Neural crest cell (in vitro differentiated cells): ENCODE measurements at regions not wholly inside any gene's neighbourhood (a gene's known extent, or its start where the extent isn't known, plus 50 kb on each side); places are given as distances from the start of the nearest gene placed in this dataset.
A peak's percentile ranks its signal among the peaks of the same experiment; 100 is the strongest.
"Not testable (repeated sequence)": the region's sequence is repeated elsewhere in the genome, so short reads cannot be mapped to it uniquely, and the experiment has no call there.

Source experiments
- DNase-seq: peaks from one replicate; pipeline ENCODE4 v3.0.0; 2021; ENCODE audit warnings: low read depth, mixed read lengths, low spot score
- H3K27ac Mint-ChIP-seq: one replicate; pipeline ENCODE4 v1.8.0; 2021; ENCODE audit warnings: mild to moderate bottlenecking, mixed read lengths; ENCODE audit not compliant: unreplicated experiment
- H3K27me3 Mint-ChIP-seq: 2 replicates; pipeline ENCODE4 v1.8.0; 2021; ENCODE audit warnings: low read depth, mild to moderate bottlenecking, mixed read lengths
- H3K36me3 Mint-ChIP-seq: 2 replicates; pipeline ENCODE4 v1.8.0; 2021; ENCODE audit warnings: low read depth, mild to moderate bottlenecking, mixed read lengths
- H3K4me1 Mint-ChIP-seq: 2 replicates; pipeline ENCODE4 v1.8.0; 2021; ENCODE audit warnings: mixed read lengths
- H3K4me3 Mint-ChIP-seq: one replicate; pipeline ENCODE4 v1.8.0; 2021; ENCODE audit warnings: mild to moderate bottlenecking, mixed read lengths
- H3K9me3 Mint-ChIP-seq: 2 replicates; pipeline ENCODE4 v1.8.0; 2021; ENCODE audit warnings: mixed read lengths
- CTCF ChIP-seq: fragments of 200-600 bp; sonication (generic); conservative IDR thresholded peaks from 2 replicates; pipeline ENCODE4 v1.5.0; 2021; ENCODE audit warnings: antibody characterized with exemption, mild to moderate bottlenecking

DNA sequence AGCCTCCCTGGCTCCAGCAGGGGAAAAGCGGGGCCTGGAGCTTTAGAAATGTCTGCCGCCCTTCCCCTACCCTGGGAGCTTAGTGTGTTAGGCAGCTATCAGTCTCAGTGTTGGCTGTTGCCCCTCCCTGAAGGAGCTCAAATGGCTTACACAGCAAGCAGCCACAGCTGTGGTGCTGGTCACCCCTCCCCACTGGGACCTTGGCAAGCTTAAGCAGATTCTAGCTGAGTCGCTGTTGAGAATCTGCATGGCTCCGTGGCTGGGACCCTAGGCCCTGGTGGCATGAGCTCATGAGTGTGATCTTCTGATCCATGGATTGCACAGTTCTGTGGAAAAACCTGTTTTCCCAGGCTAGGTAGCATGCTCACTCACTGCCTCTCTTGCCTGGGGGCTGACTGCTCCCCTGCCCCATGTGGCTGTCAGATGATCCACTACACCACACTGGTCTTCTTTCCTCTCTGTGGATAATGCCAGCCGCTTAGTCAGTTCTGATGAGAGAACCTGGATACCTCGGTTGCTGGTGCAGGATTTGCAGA lies 714.0 kb downstream of the MAFB start:
- H3K4me1 Mint-ChIP-seq = no peaks in the 10 kb centered on the region

GRCh38 chr20:39968495-39968894 lies 720.5 kb downstream of the MAFB start:
- Mint-ChIP-seq H3K27me3 (no peaks in the 10 kb centered on the region), H3K27ac (no peak overlapping the region), H3K36me3 (peaks cover 7% of the 10 kb centered on the region), H3K9me3 (peaks cover 20% of the 10 kb centered on the region), H3K4me1 (no peaks in the 10 kb centered on the region), H3K4me3 (no peak overlapping the region)
- TF ChIP-seq CTCF = no peak
- DNase-seq = no peak

More for the DNA sequence above, 714.0 kb downstream of the MAFB start:
- Mint-ChIP-seq H3K36me3 (peaks cover 10% of the 10 kb centered on the region), H3K27me3 (peaks cover 3% of the 10 kb centered on the region), H3K27ac (no peak overlapping the region), H3K9me3 (peaks cover 25% of the 10 kb centered on the region), H3K4me3 (no peak overlapping the region)
- TF ChIP-seq CTCF = no peak
- DNase-seq = no peak

GRCh38 chr20:39967806-39968205 lies 721.2 kb downstream of the MAFB start:
- no peak overlapping the region for H3K4me3 Mint-ChIP-seq
- peaks cover 7% of the 10 kb centered on the region for H3K36me3 Mint-ChIP-seq
- no peak for DNase-seq
- no peaks in the 10 kb centered on the region for H3K4me1 Mint-ChIP-seq
- no peak for TF ChIP-seq CTCF
- H3K27me3 Mint-ChIP-seq = no peaks in the 10 kb centered on the region
- peaks cover 19% of the 10 kb centered on the region for H3K9me3 Mint-ChIP-seq
- no peak overlapping the region for H3K27ac Mint-ChIP-seq

GRCh38 chr20:39961637-39962244 lies 727.3 kb downstream of the MAFB start:
- no peak for DNase-seq
- H3K27me3 Mint-ChIP-seq = no peaks in the 10 kb centered on the region
- H3K27ac Mint-ChIP-seq = peak overlapping the region; percentile 75
- no peaks in the 10 kb centered on the region for H3K9me3 Mint-ChIP-seq
- TF ChIP-seq CTCF = no peak
- H3K4me1 Mint-ChIP-seq = peaks cover 5% of the 10 kb centered on the region
- no peak overlapping the region for H3K4me3 Mint-ChIP-seq
- no peaks in the 10 kb centered on the region for H3K36me3 Mint-ChIP-seq

DNA sequence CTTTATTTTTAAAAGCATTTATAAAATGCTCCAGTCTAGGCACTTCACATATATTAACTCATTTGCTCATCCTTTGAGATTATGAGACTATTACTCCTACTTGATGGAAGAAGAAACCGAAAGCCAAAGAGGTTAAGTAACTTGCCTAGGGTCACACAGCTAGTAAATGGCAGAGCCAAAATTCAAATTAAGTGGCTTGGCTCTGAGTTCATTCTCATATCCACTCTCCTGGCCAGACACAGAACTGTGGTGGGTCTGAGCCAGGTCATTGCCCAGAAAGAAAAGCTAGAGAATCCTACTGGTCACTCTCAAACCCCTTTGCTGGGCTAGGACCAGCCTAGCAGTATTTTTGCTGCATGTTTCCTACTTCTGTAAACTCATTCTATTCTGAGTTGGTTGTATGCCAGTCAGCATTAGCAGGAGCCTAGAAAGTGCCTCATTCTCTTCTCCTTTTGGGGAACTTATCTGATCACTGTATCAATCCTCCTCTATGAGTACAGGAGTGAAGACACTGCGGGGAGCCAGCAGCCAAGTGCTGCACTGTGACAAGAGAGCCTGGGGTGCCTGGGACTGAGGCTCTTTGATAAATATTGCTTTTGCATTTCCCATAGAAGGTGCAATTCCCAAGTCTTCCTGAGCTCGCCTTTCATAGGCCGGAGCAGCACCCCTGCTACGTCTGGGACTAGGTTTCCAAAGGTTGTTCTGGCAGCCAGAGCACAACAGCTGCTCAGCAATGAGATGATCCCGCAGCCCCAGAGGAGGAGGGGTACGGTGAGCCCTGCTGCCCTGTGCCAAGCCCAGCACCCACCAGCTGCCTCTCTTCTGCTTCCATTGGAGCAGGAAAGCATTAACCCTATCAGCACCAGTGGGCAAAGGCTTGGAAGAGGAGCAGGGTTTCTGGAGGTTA lies 728.3 kb downstream of the MAFB start:
- DNase-seq = no peak
- no peaks in the 10 kb centered on the region for H3K27me3 Mint-ChIP-seq
- H3K4me1 Mint-ChIP-seq = peaks cover 5% of the 10 kb centered on the region
- H3K27ac Mint-ChIP-seq = no peak overlapping the region
- TF ChIP-seq CTCF = no peak
- H3K9me3 Mint-ChIP-seq = no peaks in the 10 kb centered on the region
- no peaks in the 10 kb centered on the region for H3K36me3 Mint-ChIP-seq
- H3K4me3 Mint-ChIP-seq = no peak overlapping the region

DNA sequence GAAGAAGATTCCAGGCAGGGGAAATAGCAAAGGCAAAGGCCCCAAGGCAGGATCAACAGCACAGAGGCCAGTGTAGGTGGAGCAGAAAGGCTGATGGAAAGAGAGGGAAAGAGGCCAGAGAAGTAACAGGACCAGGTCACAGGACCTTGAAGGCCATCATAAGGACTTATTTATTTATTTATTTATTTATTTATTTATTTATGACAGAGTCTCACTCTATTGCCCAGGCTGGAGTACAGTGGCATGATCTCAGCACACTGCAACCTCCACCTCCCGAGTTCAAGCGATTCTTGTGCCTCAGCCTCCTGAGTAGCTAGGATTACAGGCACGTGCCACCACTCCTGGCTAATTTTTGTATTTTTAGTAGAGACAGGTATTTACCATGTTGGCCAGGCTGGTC lies 731.1 kb downstream of the MAFB start:
- H3K9me3 Mint-ChIP-seq = not testable (repeated sequence)

More for the DNA sequence above, 731.1 kb downstream of the MAFB start:
- H3K27ac Mint-ChIP-seq, DNase-seq, H3K27me3 Mint-ChIP-seq, H3K4me3 Mint-ChIP-seq, H3K4me1 Mint-ChIP-seq, H3K36me3 Mint-ChIP-seq: not testable (repeated sequence)
